NCI-H2107 treated with DMSO at 0.1 percent for 48 hours (cell line): ENCODE measurements at regions not wholly inside any gene's neighbourhood (a gene's known extent, or its start where the extent isn't known, plus 50 kb on each side); places are given as distances from the start of the nearest gene placed in this dataset.
A peak's percentile ranks its signal among the peaks of the same experiment; 100 is the strongest.

ENCODE experiments used
- DNase-seq: peaks from one replicate; lab custom pipeline; 2025; ENCODE audit not compliant: unreplicated experiment; lab: John Stamatoyannopoulos, UW

DNA sequence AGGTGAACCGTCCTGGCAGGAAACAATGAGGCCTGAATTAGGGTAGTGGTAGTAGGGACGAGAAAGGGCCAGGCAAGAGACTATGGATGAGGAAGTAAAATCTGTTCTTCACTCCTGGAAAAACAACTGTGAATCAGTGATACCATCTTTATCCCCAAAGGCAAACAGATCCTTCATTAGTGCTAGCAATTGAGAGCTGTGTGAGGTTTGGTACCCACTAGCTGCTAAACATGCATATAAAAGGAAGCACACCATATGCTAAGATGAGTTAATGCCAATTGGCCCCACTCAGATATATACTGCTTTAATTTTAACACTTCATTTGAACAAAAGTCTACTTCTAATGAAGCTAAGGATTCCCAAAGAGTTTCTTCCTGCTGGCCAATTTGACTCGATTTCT, 244.8 kb upstream of the NR4A3 start:
- DNase-seq, result no peak

DNA sequence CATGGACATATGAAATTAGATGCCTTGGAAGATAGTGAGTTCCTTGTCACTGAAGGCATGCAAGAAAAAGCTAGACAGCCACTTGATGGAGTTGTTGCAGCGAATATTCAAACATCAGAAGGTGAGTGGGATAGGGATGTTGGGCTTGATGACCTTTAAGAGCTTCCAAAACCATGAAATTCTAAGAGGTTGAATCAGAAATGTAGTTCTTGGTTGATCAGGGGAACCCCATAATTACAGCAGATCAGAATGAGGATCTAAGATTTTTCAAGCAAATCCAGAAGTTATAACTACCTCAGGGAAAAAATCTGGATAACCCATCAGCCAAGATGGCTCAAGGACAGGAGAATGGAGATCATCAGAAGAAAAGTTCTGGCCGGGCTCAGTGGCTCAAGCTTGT, 244.3 kb upstream of the NR4A3 start:
- no peak for DNase-seq

DNA sequence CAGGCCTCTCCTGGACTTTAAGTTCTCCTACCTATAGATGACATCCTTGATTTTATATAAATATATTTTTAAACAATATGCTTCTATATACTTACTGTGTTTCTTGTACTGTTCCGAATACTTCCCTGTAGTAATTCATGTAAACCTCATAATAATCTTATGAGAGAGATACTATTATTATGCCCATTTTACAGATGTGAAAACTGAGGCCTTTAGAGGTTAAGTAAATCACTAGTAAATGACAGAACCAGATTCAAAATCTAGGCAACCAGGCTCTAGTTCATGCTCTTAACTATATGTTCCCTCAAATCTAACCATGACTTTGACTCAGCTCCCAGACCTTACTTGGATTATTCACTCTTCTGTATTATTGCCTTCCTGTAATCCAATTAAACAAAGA, 243.0 kb upstream of the NR4A3 start:
- no peak for DNase-seq

DNA sequence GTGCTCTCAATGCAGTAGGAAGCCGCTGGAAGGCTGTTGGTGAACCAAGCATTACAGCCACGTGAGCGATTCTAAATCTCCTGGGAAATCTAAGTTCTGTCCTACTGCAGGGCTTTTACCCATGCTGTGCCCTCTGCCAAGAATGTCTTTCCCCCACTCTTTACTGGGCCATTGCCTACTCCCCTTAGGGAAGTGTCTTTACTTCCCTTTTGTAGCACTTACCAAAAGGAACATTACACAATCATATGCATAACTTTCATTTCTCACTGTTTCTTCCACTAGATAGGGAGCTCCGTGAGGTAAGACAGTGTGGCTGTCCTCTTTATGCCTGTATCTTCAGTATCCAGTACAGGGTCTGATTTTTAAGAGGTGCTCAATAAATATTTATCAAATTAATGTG, 241.7 kb upstream of the NR4A3 start:
- no peak for DNase-seq

DNA sequence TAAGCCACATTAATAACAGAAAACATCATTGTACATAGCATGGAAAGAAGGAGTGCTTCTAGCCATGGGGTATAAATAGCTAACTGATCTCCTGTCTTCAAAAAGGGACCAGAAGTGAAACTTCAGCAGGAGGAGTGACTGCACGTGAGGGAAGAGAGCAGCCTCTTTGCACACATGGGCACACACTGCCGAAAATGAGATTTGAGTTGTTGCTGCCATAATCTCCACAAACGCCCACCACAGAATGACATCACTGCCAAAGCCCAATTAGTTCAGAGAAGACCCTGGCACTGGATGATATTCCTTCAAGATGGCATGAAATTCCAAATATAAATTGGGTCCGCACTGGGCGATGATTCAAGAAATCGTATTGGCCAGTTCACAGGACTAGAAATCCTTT, 238.9 kb upstream of the NR4A3 start:
- no peak for DNase-seq

DNA sequence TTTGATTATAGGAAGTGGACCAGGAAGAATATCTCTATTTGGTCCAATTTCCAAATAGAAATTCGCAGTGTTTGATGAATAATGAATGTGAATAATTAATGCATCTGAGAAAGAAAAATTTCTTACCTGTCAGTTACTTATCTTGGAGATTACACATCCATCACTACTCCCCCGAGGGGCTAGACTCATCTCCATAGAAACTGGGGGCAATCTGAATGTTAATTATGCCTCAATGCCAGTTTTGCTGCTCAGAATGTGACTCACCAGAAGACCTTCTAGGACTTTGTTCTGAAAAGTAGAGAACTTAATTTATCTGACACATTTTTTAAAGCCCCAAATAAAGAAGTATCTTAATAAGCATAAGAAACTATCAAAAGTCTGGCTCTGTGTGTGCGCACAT, 233.4 kb upstream of the NR4A3 start:
- no peak for DNase-seq

DNA sequence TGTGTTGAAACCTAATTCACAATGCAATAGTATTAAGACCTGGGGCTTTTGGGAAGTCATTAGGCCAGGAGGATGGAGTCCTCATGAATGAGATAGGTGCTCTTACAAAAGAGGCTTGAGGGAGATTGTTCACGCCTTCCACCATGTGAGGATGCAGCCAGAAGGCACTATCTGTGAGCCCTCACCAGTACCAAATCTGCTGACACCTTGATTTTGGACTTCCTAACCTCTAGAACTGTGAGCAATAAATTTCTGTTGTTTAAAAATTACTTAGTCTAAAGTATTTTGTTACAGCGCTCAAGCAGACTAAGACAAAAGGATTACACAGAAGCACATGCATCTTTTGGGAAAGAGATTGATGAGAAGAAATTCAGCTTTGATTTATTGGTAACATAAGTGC, 232.9 kb upstream of the NR4A3 start:
- DNase-seq, result no peak

DNA sequence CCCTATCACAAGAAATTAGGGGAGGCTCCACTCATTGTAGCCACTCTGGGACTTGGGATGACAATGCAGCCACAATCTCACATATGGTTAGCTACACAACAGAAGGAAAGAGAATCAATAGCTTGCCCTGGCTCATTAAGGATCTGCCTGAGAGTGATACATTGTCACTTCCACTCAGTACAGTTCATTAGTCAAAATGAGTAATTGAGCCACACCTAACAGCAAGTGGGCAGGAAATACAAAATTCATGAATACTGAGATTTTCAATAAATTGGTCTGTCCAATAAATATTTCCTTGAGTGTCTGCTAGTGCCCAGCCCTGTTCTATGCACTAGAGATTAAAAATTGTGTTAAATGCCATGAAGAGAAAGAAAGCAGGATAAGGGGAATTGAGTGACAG, 231.3 kb upstream of the NR4A3 start:
- DNase-seq, result no peak

DNA sequence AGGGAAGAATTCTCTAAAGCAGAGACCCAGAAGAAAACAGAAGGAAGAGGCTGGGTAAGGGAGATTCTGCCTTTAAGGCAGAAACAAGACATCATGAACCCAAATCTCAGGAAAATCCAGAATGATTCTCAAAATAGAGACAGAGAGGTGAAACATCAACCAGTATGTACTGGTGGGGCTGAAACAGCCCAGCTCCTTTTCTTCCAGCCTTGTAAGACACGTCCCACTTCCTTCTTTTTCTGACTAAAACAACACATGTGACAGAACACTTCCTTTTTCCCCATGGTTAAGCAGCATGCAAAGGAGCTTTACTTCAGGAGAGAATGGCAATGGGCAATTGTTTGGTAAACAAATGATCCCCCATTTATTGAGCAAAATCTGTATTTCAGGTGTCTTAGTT, 230.8 kb upstream of the NR4A3 start:
- no peak for DNase-seq

DNA sequence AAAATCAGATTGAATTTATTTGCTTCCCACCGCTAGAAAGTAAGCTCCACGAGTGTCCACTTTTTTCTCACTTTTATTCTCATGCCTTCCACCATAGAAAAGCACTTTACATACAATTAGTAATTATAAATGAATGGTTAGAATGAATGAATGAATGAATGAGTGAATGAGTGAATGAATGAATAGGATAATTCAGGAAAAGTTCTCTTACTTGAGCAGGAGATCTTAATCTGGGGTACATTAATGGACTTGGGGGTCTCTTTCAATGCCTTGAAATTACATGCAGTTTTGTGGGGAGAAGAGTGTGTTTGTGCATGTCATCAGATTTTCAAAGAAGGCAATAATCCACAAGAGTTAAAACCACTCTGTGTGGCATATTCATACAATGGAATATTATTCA, 229.9 kb upstream of the NR4A3 start:
- DNase-seq, result no peak

DNA sequence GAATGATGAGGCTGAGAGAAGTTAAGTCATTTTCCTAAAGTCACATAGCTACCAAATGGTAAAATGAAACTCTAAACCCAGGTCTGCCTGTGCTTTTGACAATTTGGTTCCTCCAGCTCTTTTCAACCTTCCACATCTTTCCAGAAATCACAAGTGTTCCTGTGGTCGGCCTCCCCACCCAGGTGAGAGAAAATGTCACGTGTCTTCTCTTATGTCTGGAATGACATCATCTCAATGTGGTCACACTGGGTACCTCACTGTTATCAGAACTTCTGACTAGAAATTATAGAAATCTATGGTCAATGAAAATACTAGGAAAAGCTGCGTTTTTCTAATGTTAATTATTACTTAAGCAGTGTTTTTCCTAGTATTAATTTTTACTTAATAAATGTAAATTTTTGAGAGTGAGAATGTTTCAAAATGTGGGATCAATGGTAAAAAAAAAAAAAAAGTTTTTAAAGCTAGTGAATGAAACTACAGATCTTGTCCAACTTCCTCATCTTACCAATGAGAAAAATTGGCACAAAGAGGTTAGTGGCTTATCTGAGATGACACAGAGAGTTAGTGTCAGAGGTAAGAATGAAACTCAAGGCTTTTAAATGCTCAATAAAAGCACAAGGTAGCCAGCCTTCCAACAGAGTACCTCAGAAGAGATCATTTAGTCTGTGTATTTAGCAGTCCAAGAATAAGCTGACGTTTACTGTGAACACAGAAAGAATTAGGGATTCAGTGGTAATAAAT, 228.7 kb upstream of the NR4A3 start:
- DNase-seq, result no peak

DNA sequence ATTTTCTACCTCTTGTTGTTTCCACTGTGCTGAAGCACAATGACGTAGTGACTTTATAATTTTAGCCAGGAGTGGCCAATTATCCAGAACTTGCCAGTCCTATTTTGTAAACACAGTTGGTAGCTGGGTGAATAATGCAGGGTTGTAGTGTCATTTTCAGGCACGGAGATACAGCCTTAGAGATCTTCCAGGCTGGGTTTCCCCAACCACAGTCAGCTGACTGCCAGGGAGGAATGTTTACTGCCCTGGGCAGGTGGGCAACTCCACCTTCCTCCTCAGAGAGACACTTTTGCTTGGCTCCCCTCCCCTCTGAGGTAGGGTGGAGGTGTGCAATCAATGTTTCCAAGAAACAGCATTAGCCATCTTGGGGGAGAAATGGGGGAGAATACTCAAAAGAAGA, 228.1 kb upstream of the NR4A3 start:
- peak; percentile 40 for DNase-seq

DNA sequence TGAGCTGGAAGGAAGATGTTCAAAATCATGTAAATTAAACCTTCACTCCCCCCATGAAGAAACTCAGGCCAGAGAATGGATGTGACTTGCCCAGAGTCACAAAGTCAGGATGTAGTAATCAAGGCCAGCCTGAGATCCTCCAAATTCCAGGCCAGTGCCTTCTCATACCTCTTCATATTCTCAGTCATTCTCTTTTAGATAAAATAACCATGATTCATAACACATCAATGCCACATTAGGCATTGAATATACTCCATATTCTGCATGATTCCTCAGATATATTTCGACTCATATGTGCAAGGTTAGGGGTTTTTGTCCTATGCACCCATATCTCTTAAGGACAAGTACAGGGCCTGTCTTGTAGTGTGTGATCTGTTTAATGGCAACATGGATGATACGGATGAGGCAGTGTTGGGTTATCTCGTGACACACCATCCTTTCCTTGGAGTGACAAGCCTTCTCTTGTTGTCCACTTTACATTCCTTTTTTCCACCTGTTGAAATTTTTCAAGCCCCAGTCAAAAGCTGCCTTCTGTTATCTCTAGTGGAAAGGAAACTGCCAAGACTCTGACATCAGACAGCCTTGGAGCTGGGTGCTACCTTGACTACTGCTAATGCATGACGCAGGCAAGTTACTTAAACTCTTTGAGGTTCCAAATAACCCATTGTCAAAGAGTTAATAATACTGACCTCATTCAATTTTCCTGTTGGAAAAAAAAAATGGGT, 227.5 kb upstream of the NR4A3 start:
- DNase-seq, result no peak

DNA sequence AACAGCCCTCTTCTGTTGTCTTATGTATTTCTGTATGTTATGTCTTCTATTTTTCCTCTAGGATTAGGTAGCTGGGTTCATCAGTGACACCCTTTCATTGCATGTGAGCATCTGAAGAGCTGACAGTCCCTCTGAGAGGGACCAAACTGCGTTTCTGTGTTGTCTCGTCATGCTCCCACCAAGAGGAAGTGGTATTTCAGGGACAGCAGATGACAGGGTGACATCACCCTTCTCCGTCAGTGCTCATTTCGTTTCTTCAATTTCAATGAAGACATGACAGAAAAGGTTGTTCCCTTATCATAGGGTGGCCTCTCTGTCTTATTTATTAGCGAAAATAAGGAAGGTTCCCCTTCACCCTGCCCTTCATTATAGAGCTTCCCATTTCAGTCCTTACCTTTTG, 225.9 kb upstream of the NR4A3 start:
- no peak for DNase-seq

DNA sequence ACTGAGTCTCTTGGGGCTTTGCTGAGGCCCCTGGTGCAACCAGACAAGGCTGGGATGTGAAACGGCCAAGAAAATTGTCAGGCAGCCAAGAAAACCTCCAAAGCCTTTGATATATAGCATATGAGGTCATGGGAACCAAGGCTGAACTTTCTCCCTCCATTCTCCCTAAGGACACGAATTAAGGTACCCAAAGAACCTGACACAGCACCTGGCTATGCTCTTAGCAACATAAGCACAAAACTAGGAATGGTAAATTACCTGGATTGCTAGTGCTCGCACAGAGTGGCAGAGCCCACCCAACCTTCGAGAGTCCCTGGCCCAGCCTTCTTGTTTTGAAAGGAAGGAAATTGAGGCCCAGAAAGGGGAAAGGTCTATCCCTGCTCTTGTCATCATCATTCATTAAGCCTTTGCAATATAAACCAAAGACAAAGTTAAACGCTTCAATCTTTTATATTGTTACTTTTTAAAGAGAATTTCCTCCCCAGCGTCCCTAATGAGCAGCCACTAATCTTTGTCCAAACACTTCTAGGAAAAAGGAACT, 220.0 kb upstream of the NR4A3 start:
- DNase-seq, result no peak

DNA sequence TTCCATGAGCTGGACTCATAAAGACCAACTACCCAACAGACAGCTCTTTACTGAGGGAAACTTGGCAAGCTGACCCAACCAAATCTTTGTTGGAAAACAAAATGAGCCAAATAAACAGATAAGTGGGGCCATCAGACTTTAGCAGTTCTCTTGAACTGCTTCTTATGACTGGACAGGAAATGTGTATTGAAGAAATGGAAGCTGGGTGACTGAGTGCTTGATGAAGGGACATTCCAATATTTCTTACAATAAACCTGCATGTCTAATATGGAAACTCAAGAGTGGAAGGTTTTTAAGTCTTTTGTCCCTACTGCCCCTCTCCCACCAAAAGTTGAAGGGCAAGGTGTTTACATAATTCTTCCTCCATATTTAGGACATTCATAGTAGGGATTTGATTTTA, 218.8 kb upstream of the NR4A3 start:
- DNase-seq, result no peak

DNA sequence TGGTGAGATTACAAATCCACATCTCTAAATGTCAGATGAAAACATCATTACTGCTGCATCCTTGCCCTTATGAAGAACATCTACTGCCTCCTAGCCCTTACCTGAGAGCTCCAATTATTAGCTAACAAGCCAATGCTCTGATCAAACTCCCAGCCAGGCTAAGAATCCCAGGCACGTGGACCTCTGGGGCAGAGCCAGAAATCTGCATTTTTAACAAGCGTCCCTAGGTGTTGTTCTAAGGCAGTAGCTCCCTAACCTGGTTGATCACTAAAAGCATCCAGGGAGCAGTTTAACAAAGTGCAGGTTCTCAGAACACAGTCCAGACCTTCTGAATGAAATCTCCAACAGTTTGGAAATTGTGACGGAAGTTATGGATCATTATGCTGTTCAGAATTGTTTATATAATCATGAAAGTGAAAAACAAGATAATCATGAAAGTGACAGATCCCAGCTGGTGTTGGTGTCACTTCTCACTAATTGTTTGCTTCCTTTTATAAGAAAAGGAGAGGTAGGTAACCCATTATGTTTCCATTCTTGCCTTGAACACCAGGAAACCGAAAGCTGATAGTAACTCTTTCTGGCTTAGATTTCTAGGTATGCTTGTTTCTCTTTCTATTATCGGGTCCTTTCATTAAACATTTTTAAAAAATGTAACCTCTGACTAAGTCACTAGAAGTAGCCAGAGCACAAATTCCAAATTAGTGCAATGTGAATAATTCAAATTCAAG, 216.5 kb upstream of the NR4A3 start:
- no peak for DNase-seq

DNA sequence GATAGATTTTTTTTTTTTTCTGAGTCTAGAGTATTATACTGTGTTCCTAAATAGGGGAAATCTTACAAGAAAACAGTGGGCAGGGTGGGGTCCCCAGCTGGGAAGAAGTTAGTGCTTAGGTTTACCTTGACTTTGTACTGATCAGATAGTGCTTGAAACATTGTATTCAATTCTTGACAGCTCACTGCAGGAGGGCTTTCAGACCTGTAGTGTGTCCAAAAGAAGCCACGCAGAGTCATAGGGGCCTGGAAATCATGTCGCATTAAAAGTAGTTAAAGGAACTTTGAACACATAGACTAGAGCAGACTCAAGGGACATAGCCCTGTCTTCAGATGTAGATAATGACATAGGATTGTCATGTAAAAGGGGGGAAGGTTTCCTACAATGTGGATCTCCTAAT, 215.4 kb upstream of the NR4A3 start:
- DNase-seq, result no peak

DNA sequence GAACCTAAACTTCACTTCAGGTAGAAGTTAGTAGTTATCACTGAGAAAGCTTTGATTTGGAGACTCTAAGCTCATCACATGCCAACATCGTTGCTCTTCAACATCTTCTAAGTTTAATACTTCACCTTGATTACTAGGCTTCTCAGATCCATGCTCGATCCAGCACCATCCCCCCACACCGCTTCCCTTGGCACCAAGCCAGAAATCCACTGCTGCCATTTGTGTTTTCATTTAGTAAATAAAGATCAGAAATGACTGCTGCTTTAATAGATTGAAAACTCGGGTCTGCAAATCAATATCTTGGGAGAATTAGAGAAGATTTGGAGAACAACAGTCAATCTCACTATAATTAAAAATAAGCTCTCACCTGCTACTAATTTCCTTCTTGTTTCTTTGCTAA, 214.7 kb upstream of the NR4A3 start:
- no peak for DNase-seq

DNA sequence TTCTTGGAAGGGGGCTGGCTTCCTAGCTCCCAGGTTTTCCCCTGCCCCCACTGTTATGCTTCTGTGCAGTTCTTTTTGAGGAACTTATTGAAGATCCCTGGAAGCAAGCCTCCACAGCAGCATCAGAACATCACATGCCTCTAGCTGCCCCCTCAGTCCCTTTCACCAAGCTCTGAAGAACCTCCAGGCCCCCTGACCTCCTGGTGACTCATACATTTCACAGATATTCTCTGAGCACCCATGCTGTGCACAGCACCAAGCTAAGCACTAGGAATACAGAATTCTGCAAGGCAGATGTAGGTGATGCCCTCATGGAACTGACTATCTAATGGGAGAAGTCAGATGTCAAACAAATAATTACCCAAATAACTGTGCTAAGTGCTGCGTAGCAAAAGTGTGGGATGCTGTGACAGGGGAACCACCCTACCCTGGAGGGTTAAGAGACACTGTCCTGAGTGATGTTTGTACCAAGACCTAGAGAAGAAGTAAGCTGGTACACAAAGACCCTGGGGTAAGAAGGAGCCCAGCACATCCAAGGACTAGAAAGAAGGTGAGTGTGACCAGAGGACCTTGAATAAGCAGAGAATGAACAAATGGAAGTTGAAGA, 213.7 kb upstream of the NR4A3 start:
- no peak for DNase-seq

DNA sequence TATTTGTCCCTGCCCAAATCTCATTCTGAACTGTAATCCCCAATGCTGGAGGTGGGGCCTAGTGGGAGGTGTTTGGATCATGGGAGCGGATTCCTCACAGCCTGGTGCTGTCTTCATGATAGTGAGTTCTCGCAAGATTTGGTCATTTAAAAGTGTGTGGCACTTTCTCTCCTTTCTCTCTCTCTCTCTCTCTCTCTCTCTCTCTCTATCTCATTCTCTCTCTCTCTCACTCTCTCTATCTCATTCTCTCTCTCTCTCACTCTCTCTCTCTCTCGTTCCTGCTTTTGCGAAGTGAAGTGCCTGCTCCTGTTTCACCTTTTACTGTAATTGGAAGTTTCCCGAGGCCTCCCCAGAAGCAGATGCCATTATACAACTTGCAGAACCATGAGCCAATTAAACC, 207.3 kb upstream of the NR4A3 start:
- DNase-seq, result no peak

DNA sequence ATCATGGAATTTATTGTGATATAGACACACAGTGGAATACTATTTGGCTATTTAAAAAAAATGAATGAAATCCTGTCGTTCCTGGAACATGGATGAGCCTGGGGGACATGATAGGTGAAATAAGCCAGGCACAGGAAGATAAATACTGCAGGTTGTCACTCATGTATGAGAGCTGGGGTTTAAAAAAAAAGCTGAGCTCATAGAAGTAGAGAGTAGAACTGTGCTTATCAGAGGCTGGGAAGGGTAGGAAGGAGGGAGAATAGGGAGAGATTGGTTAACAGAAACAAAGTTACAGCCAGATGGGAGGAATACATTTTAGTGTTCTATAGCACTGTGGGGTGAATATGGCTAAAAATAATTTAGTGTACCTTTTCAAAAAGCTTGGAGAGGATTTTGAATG, 200.6 kb upstream of the NR4A3 start:
- DNase-seq, result no peak
